Osteoblast (primary cell): ENCODE measurements at regions not wholly inside any gene's neighbourhood (a gene's known extent, or its start where the extent isn't known, plus 50 kb on each side); places are given as distances from the start of the nearest gene placed in this dataset.
A peak's percentile ranks its signal among the peaks of the same experiment; 100 is the strongest.
"Not testable (repeated sequence)": the region's sequence is repeated elsewhere in the genome, so short reads cannot be mapped to it uniquely, and the experiment has no call there.

Experiments
- DNase-seq: peaks from one replicate; pipeline ENCODE4 v3.0.0; 2011; ENCODE audit warnings: low spot score, mixed read lengths; ENCODE audit not compliant: insufficient read length; ENCODE audit errors: missing footprints
- H2AFZ ChIP-seq: 2 replicates; pipeline ENCODE4 v1.6.0; 2011; ENCODE audit warnings: mild to moderate bottlenecking, low read length
- H3K27ac ChIP-seq: 2 replicates; pipeline ENCODE4 v1.5.1; 2011; ENCODE audit warnings: mild to moderate bottlenecking, low read depth, low read length, moderate library complexity
- H3K27me3 ChIP-seq: 2 replicates; pipeline ENCODE4 v1.6.0; 2012; ENCODE audit warnings: mild to moderate bottlenecking, control low read depth, inconsistent platforms, low read length, moderate library complexity; ENCODE audit not compliant: insufficient read depth
- H3K36me3 ChIP-seq: 2 replicates; pipeline ENCODE4 v1.5.1; 2011; ENCODE audit warnings: mild to moderate bottlenecking, low read length, control low read depth, moderate library complexity; ENCODE audit not compliant: insufficient read depth
- H3K4me1 ChIP-seq: 2 replicates; pipeline ENCODE4 v1.5.1; 2011; ENCODE audit warnings: mild to moderate bottlenecking, low read length, control low read depth, moderate library complexity; ENCODE audit not compliant: insufficient read depth
- H3K4me2 ChIP-seq: 2 replicates; pipeline ENCODE4 v1.6.0; 2011; ENCODE audit warnings: mild to moderate bottlenecking, low read length; ENCODE audit not compliant: insufficient read depth
- H3K4me3 ChIP-seq: fragments of 200-600 bp; sonication (generic); 3 replicates; pipeline ENCODE4 v1.5.1; 2012; ENCODE audit warnings: mild to moderate bottlenecking, low read length, inconsistent platforms; ENCODE audit not compliant: insufficient read depth
- H3K79me2 ChIP-seq: 2 replicates; pipeline ENCODE4 v1.6.0; 2012; ENCODE audit warnings: mild to moderate bottlenecking, low read length, control low read depth, inconsistent platforms; ENCODE audit not compliant: insufficient read depth
- H3K9me3 ChIP-seq: 2 replicates; pipeline ENCODE4 v1.5.1; 2011; ENCODE audit warnings: low read depth, low read length, control low read depth
- H4K20me1 ChIP-seq: 2 replicates; pipeline ENCODE4 v1.6.0; 2012; ENCODE audit warnings: mild to moderate bottlenecking, low read length, control low read depth; ENCODE audit not compliant: insufficient read depth
- TF ChIP-seq, protein P1 (sequence below): IDR thresholded peaks from 2 replicates; pipeline ENCODE4 v1.5.1; 2011; ENCODE audit warnings: mild to moderate bottlenecking, low read depth, low read length, moderate library complexity; ENCODE audit errors: extremely low read depth

DNA sequence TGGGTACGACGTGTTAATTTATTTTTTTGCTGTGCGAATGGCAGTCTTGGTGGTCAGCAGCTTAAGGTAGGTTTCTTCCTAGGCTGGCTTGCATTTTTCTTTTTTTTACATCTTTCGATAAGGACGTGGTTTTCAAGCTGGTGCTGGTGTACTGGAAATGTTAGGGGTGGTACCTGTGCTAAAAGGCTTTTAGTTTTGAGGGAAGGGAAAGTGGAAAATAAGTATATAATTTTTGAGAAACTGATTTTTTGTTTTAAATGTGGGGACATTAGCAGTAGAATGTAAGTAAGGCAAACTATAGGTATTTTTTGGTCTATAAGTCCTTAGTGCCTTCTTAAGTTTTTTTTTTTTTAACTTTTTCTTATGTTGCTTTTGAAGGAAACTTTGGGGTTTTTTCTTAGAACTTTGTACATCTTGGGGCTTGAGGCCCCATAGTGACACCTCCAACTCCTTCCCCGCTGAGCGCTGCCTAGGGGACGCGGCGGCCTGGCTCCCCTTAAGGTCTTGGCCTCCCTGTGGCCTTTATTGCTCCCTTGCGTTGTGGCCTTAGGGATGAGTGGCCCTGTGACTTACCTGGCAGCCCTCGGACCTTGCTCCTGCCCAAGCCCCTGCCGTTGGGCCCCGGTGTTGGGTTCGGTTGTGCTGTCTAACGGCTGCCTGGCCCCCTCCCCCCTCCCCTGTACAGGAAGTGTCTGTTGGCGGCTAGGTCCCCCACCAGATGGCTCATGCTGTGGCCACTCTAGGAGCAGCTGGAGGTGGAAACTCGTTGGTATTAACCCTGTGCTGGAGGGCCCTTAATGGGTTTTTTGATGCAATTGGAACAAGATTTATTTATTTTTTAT, 88.0 kb upstream of the RPRML start:
- TF ChIP-seq, protein P1, sequence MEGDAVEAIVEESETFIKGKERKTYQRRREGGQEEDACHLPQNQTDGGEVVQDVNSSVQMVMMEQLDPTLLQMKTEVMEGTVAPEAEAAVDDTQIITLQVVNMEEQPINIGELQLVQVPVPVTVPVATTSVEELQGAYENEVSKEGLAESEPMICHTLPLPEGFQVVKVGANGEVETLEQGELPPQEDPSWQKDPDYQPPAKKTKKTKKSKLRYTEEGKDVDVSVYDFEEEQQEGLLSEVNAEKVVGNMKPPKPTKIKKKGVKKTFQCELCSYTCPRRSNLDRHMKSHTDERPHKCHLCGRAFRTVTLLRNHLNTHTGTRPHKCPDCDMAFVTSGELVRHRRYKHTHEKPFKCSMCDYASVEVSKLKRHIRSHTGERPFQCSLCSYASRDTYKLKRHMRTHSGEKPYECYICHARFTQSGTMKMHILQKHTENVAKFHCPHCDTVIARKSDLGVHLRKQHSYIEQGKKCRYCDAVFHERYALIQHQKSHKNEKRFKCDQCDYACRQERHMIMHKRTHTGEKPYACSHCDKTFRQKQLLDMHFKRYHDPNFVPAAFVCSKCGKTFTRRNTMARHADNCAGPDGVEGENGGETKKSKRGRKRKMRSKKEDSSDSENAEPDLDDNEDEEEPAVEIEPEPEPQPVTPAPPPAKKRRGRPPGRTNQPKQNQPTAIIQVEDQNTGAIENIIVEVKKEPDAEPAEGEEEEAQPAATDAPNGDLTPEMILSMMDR: no peak
- peaks cover 11% of the 10 kb centered on the region for H3K79me2 ChIP-seq

DNA sequence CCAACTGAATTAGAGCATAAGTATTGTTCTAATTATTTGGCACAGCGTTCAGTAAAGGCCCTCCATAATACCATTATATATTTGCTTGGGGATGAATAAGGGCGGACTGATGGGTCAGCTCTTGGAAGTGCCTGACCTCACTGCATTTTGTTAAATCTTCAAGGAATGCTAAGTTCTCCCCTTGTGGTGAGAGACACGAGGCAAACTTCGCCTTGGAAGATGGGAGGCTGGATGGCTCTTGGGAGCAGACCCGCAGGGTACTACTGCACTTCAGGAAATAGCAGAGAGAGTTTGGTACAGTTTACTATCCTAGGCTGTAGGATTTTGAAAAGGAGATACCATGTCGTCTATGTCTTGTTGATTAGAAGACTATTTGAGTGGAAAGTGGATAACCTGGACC, 87.0 kb upstream of the RPRML start:
- H3K36me3 ChIP-seq: peaks cover 9% of the 10 kb centered on the region
- peak overlapping the region; percentile 92 for H3K4me2 ChIP-seq
- peak overlapping the region; percentile 91 for H3K4me3 ChIP-seq
- no peaks in the 10 kb centered on the region for H3K27me3 ChIP-seq
- no peaks in the 10 kb centered on the region for H4K20me1 ChIP-seq
- no peaks in the 10 kb centered on the region for H3K9me3 ChIP-seq
- TF ChIP-seq, protein P1: no peak
- H3K79me2 ChIP-seq: peaks cover 11% of the 10 kb centered on the region
- H2AFZ ChIP-seq: no peak overlapping the region
- no peak overlapping the region for H3K27ac ChIP-seq
- DNase-seq: no peak
- H3K4me1 ChIP-seq: peaks cover 14% of the 10 kb centered on the region

More for the DNA sequence above, 88.0 kb upstream of the RPRML start:
- H4K20me1 ChIP-seq: no peaks in the 10 kb centered on the region
- peak; percentile 97 for DNase-seq
- peak overlapping the region; percentile 92 for H3K4me2 ChIP-seq
- H3K9me3 ChIP-seq: no peaks in the 10 kb centered on the region
- H3K27me3 ChIP-seq: no peaks in the 10 kb centered on the region
- H3K27ac ChIP-seq: peak overlapping the region; percentile 91
- peaks cover 14% of the 10 kb centered on the region for H3K4me1 ChIP-seq
- peak overlapping the region; percentile 91 for H3K4me3 ChIP-seq
- peak overlapping the region; percentile 99 for H2AFZ ChIP-seq
- peaks cover 9% of the 10 kb centered on the region for H3K36me3 ChIP-seq

DNA sequence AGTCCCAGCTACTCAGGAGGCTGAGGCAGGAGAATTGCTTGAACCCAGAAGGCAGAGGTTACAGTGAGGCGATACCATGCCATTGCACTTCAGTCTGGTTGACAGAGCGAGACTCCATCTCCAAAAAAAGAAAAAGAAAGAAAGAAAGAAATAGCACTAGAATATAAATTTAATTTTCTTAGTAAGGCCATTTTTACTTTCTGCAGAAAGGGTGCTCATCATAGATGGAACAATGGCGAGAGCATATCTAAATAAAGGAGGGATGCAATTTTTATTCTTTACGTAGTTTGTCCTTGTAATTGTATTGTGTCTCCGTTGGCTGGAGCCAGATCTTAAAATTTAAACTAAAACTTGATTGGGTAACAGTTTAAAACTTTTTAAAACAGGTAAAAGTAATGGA, 85.6 kb upstream of the RPRML start:
- Histone ChIP-seq H4K20me1 (no peaks in the 10 kb centered on the region), H3K4me2 (no peak overlapping the region), H3K27me3 (no peaks in the 10 kb centered on the region), H3K27ac (no peak overlapping the region), H3K9me3 (no peaks in the 10 kb centered on the region), H3K4me3 (no peak overlapping the region), H3K36me3 (peaks cover 9% of the 10 kb centered on the region), H2AFZ (no peak overlapping the region), H3K79me2 (peaks cover 11% of the 10 kb centered on the region), H3K4me1 (peaks cover 8% of the 10 kb centered on the region)
- TF ChIP-seq, protein P1: no peak
- no peak for DNase-seq

- Histone ChIP-seq H3K4me2 (no peak overlapping the region), H3K79me2 (peaks cover 11% of the 10 kb centered on the region), H3K36me3 (peaks cover 9% of the 10 kb centered on the region), H3K9me3 (no peaks in the 10 kb centered on the region), H3K4me3 (no peak overlapping the region), H3K27me3 (no peaks in the 10 kb centered on the region), H2AFZ (no peak overlapping the region), H3K4me1 (peaks cover 8% of the 10 kb centered on the region), H4K20me1 (no peaks in the 10 kb centered on the region), H3K27ac (no peak overlapping the region)
- TF ChIP-seq, protein P1: no peak
- DNase-seq: no peak
Observed at GRCh38 chr17:47063475-47063874, 84.4 kb upstream of the RPRML start.

DNA sequence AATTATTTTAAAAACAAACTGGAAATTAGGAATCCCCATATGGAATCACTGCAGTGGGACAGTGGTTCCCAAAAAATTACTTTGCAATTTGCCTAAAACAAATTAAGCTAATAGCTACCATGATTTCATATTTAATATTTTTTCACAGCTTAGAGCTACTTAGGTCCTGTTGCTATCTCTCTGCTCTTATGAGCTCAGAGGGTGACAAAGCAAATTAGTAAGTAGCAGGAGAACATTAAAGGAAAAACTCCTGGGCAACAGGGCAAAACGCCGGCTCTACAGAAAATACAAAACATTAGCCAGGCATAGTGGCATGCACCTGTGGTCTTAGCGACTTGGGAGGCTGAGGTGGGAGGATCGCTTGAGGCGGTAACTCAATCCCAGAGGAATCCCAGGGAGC, 83.8 kb upstream of the RPRML start:
- not testable (repeated sequence) for H4K20me1 ChIP-seq, H3K27me3 ChIP-seq, H3K9me3 ChIP-seq, H3K36me3 ChIP-seq, H3K4me1 ChIP-seq, H3K4me3 ChIP-seq, H3K27ac ChIP-seq, H3K4me2 ChIP-seq, DNase-seq, H2AFZ ChIP-seq
- peaks cover 11% of the 10 kb centered on the region for H3K79me2 ChIP-seq

GRCh38 chr17:47060005-47060404, 81.0 kb upstream of the RPRML start:
- not testable (repeated sequence) for H3K4me3 ChIP-seq, H3K27ac ChIP-seq, H2AFZ ChIP-seq, H3K9me3 ChIP-seq, H4K20me1 ChIP-seq, H3K4me2 ChIP-seq, H3K79me2 ChIP-seq, H3K27me3 ChIP-seq, H3K4me1 ChIP-seq
- H3K36me3 ChIP-seq: peaks cover 16% of the 10 kb centered on the region
- DNase-seq: peak; percentile 11
